ENCODE measurements at regions not wholly inside any gene's neighbourhood (a gene's known extent, or its start where the extent isn't known, plus 50 kb on each side); places are given as distances from the start of the nearest gene placed in this dataset.

DNA sequence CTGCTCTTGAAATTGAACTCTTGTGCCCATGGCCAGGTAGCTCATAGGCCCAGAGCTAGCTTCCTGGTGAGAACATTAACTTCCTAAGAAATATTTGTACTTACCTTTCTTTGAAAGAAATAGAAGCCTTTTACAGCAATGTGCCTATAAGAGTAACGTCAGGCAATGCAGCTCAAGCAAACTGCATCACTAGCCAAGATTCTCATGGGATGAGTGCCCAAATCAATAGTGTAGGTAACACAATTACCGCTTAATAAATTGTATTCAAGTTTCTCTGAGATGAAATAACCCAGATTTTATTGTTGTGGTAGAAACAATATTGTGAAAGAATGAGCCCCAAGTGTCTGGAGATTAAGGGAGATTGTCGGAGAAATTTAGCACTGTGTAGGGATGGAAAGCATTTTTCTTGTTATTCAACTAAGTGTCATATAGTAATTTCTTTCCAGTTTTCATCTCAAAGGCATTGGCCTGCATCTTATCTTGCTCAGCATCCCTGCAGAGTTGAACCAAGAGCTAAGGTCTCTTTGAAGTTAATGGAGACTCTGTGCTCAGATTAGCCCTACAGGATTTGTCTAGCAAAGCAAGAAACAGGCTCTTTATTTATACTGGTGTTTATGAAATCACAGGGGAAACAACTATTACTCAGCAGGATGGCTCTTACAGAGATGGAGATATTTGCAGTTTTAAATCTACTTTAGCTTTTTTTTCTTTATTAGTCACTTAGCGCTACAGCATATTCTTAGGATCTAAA lies 321.0 kb upstream of the PDGFD start:
- Mint-ChIP-seq H3K4me1 (ENCODE audit: unreplicated experiment) (no peaks in the 10 kb centered on the region), H3K27ac (ENCODE audit: unreplicated experiment) (no peak overlapping the region), H3K27me3 (ENCODE audit: unreplicated experiment) (no peaks in the 10 kb centered on the region), H3K4me3 (ENCODE audit: unreplicated experiment) (no peak overlapping the region), H3K9me3 (ENCODE audit: unreplicated experiment) (no peaks in the 10 kb centered on the region), H3K36me3 (ENCODE audit: low read depth, unreplicated experiment) (no peaks in the 10 kb centered on the region)
- TF ChIP-seq, protein P1, sequence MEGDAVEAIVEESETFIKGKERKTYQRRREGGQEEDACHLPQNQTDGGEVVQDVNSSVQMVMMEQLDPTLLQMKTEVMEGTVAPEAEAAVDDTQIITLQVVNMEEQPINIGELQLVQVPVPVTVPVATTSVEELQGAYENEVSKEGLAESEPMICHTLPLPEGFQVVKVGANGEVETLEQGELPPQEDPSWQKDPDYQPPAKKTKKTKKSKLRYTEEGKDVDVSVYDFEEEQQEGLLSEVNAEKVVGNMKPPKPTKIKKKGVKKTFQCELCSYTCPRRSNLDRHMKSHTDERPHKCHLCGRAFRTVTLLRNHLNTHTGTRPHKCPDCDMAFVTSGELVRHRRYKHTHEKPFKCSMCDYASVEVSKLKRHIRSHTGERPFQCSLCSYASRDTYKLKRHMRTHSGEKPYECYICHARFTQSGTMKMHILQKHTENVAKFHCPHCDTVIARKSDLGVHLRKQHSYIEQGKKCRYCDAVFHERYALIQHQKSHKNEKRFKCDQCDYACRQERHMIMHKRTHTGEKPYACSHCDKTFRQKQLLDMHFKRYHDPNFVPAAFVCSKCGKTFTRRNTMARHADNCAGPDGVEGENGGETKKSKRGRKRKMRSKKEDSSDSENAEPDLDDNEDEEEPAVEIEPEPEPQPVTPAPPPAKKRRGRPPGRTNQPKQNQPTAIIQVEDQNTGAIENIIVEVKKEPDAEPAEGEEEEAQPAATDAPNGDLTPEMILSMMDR (IDR thresholded peaks at IDR 0.05; ENCODE audit: unreplicated experiment), result no peak
- no peak for DNase-seq (ENCODE audit: low spot score)

DNA sequence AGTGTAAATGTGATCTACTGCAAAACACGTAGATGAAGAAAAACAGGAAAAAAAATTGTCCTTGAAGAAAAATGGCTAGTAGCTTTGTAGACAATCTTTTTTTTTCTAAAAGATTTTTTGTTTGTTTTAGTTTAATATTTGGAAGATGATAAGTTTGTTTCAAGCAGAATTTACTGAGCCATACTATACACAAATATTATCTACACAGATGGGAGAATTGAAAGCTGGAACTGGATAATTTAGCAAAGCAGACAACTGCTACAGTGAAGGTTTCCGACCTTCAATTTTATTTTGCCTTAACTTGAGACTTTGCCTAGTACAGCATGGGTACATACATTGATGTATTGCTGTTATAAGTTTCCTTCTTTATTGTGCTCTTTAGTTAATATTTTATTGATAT lies 313.0 kb upstream of the PDGFD start:
- H3K4me1 Mint-ChIP-seq (ENCODE audit: unreplicated experiment), result no peaks in the 10 kb centered on the region
- no peak for DNase-seq (ENCODE audit: low spot score)
- TF ChIP-seq, protein P1 (IDR thresholded peaks at IDR 0.05; ENCODE audit: unreplicated experiment), result no peak
- no peak overlapping the region for H3K27ac Mint-ChIP-seq (ENCODE audit: unreplicated experiment)
- H3K4me3 Mint-ChIP-seq (ENCODE audit: unreplicated experiment), result no peak overlapping the region
- H3K27me3 Mint-ChIP-seq (ENCODE audit: unreplicated experiment), result no peaks in the 10 kb centered on the region
- no peaks in the 10 kb centered on the region for H3K36me3 Mint-ChIP-seq (ENCODE audit: low read depth, unreplicated experiment)
- no peaks in the 10 kb centered on the region for H3K9me3 Mint-ChIP-seq (ENCODE audit: unreplicated experiment)

- no peak for DNase-seq (ENCODE audit: low spot score)
- Mint-ChIP-seq H3K9me3 (ENCODE audit: unreplicated experiment) (no peaks in the 10 kb centered on the region), H3K27ac (ENCODE audit: unreplicated experiment) (no peak overlapping the region), H3K36me3 (ENCODE audit: low read depth, unreplicated experiment) (no peaks in the 10 kb centered on the region), H3K4me1 (ENCODE audit: unreplicated experiment) (no peaks in the 10 kb centered on the region), H3K4me3 (ENCODE audit: unreplicated experiment) (no peak overlapping the region), H3K27me3 (ENCODE audit: unreplicated experiment) (no peaks in the 10 kb centered on the region)
- TF ChIP-seq, protein P1 (IDR thresholded peaks at IDR 0.05; ENCODE audit: unreplicated experiment), result no peak
Observed at GRCh38 chr11:104476454-104476853, 312.5 kb upstream of the PDGFD start.

DNA sequence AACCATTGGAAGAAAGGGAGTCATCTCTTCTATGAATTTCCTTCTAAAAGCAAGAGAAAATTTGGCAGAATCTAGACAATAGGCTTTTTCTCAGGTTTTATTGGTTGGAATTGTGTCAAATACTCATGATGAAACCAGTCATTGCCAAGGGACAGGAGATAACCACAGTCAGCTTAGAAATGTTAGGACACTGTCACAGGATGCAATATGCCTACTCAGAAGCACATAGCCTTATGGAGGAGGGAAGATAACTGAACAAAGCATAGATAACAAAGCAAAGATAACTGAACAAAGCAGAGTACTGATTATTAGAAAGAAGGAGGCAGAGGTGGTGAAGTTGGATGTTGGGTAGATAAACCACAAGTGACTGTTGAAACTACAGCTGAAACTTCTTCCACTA lies 303.5 kb upstream of the PDGFD start:
- no peaks in the 10 kb centered on the region for H3K27me3 Mint-ChIP-seq (ENCODE audit: unreplicated experiment)
- no peaks in the 10 kb centered on the region for H3K9me3 Mint-ChIP-seq (ENCODE audit: unreplicated experiment)
- DNase-seq (ENCODE audit: low spot score), result no peak
- H3K4me3 Mint-ChIP-seq (ENCODE audit: unreplicated experiment), result no peak overlapping the region
- TF ChIP-seq, protein P1 (IDR thresholded peaks at IDR 0.05; ENCODE audit: unreplicated experiment), result no peak
- no peaks in the 10 kb centered on the region for H3K4me1 Mint-ChIP-seq (ENCODE audit: unreplicated experiment)
- no peaks in the 10 kb centered on the region for H3K36me3 Mint-ChIP-seq (ENCODE audit: low read depth, unreplicated experiment)
- H3K27ac Mint-ChIP-seq (ENCODE audit: unreplicated experiment), result no peak overlapping the region

GRCh38 chr11:104465321-104465720 lies 301.4 kb upstream of the PDGFD start:
- TF ChIP-seq, protein P1 (IDR thresholded peaks at IDR 0.05; ENCODE audit: unreplicated experiment), result no peak
- Mint-ChIP-seq H3K4me3 (ENCODE audit: unreplicated experiment) (no peak overlapping the region), H3K4me1 (ENCODE audit: unreplicated experiment) (no peaks in the 10 kb centered on the region), H3K27me3 (ENCODE audit: unreplicated experiment) (no peaks in the 10 kb centered on the region), H3K36me3 (ENCODE audit: low read depth, unreplicated experiment) (no peaks in the 10 kb centered on the region), H3K27ac (ENCODE audit: unreplicated experiment) (no peak overlapping the region), H3K9me3 (ENCODE audit: unreplicated experiment) (no peaks in the 10 kb centered on the region)
- no peak for DNase-seq (ENCODE audit: low spot score)
